A673 (cell line): ENCODE measurements at regions not wholly inside any gene's neighbourhood (a gene's known extent, or its start where the extent isn't known, plus 50 kb on each side); places are given as distances from the start of the nearest gene placed in this dataset.

Experiments
- EZH2 ChIP-seq: fragments of 200-600 bp; sonication (generic); IDR thresholded peaks from 2 replicates; pipeline ENCODE4 v1.6.1; 2017; ENCODE audit warnings: borderline replicate concordance, low read depth, mild to moderate bottlenecking, mixed read lengths, antibody characterized with exemption, low read length; ENCODE audit not compliant: poor library complexity, severe bottlenecking
- TF ChIP-seq, protein P1 (sequence below): fragments of 300-800, 200-600 bp; sonication (generic); conservative IDR thresholded peaks from 2 replicates; pipeline ENCODE4 v1.5.1; 2017; ENCODE audit warnings: low read depth, mild to moderate bottlenecking, antibody characterized with exemption, low read length, moderate library complexity, mixed read lengths

DNA sequence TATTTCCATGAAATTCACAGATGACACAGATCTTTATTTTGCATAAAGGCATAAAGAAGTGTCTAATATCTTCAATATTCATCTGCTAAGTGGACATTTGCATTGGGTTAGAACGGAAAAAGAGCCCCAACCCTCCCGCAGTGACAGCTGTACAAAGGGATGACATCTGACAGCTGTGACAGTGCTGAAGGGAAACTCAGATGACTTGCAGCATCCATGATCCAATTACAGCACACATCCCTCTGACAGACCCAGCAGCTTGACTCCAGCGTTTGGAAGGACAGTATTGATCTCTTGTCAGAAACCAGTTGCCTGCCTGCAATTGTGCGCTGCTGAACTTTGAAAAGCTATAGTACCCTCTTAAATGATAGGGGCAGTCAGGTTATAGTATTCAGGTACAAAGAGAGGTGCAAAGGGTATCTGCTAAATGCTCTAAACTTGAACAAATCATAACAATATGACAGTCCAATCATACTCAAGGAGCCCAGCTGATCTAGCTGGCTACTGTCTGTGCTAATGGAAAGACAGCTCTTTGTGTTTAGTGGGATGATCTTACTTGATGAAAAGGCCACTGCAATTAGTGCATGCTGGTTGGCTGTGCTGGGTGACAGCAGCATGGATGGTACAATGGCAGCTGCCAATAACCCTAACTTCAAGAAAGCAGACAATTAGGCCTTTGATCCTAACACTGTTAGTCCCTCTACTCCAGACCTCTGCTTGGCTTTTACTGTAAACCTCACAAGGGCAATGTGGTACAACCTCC, 599.2 kb downstream of the NR4A2 start:
- TF ChIP-seq, protein P1, sequence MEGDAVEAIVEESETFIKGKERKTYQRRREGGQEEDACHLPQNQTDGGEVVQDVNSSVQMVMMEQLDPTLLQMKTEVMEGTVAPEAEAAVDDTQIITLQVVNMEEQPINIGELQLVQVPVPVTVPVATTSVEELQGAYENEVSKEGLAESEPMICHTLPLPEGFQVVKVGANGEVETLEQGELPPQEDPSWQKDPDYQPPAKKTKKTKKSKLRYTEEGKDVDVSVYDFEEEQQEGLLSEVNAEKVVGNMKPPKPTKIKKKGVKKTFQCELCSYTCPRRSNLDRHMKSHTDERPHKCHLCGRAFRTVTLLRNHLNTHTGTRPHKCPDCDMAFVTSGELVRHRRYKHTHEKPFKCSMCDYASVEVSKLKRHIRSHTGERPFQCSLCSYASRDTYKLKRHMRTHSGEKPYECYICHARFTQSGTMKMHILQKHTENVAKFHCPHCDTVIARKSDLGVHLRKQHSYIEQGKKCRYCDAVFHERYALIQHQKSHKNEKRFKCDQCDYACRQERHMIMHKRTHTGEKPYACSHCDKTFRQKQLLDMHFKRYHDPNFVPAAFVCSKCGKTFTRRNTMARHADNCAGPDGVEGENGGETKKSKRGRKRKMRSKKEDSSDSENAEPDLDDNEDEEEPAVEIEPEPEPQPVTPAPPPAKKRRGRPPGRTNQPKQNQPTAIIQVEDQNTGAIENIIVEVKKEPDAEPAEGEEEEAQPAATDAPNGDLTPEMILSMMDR = no peak
- no peak for TF ChIP-seq EZH2
